PC-9 (cell line): ENCODE measurements at regions not wholly inside any gene's neighbourhood (a gene's known extent, or its start where the extent isn't known, plus 50 kb on each side); places are given as distances from the start of the nearest gene placed in this dataset.

ENCODE experiments used
- CTCF ChIP-seq: fragments of 200-600 bp; sonication (generic); conservative IDR thresholded peaks from 2 replicates; pipeline ENCODE4 v1.6.1; 2017; ENCODE audit warnings: mixed run types, antibody characterized with exemption, mild to moderate bottlenecking, moderate library complexity
- EZH2 ChIP-seq: fragments of 200-600 bp; sonication (generic); IDR thresholded peaks from 2 replicates; pipeline ENCODE4 v1.8.0; 2017; ENCODE audit warnings: antibody characterized with exemption, low read depth

GRCh38 chr4:41409594-41409895, 128.4 kb upstream of the LIMCH1 start:
- TF ChIP-seq CTCF (no peak), EZH2 (no peak)
